ENCODE measurements at regions not wholly inside any gene's neighbourhood (a gene's known extent, or its start where the extent isn't known, plus 50 kb on each side); places are given as distances from the start of the nearest gene placed in this dataset.
"Not testable (repeated sequence)": the region's sequence is repeated elsewhere in the genome, so short reads cannot be mapped to it uniquely, and the experiment has no call there.

DNA sequence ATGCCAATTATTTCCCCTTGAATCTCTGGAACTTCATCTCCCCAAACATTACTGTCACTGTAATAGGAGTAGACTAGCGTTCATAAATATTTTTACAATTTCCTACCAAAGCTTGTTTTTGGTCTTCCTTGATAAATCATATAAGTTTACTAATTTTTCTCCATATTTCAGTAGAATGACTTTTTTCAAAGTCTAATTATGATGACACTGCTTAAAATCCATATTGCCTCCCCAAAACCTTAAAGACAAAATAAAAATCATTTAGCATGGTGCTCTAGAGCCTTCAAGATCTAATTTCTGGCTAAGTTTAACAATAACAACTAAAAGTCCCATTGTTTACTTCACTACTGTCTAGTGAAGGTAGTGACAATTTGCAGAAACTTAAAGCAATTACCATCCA, 474.2 kb upstream of the CHRM3 start:
- DNase-seq (ENCODE audit: low read depth): no peak

DNA sequence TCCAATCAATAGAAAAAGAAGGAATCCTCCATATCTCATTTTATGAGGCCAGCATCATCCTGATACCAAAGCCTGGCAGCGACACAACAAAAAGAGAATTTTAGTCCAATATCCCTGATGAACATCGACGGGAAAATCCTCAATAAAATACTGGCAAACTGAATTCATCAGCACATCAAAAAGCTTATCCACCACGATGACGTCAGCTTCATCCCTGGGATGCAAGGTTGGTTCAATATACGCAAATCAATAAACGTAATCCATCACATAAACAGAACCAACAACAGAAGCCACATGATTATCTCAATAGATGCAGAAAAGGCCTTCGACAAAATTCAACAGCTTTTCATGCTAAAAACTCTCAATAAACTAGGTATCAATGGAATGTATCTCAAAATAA, 483.6 kb upstream of the CHRM3 start:
- DNase-seq (ENCODE audit: low read depth): not testable (repeated sequence)

- no peak for DNase-seq (ENCODE audit: low read depth)
These were observed 486.0 kb upstream of the CHRM3 start for GRCh38 chr1:238900334-238900865.

DNA sequence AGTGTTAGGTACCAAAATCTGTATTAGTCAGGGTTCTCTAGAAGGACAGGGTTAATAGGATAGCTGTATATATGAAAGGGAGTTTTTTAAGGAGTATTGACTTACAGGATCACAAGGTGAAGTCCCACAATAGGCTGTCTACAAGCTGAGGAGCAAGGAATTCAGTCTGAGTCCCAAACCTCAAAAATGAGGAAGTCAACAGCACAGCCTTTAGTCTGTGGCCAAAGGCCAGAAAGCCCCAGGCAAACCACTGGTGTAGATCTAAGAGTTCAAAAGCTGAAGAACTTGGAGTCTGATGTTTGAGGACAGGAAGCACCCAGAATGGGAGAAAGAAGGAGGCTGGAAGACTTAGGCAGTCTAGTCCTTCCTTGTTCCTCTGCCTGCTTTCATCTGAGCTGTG, 487.5 kb upstream of the CHRM3 start:
- peak; percentile 7 for DNase-seq (ENCODE audit: low read depth)

- no peak for DNase-seq (ENCODE audit: low read depth)
These were observed 490.5 kb upstream of the CHRM3 start for GRCh38 chr1:238895911-238896310.

DNA sequence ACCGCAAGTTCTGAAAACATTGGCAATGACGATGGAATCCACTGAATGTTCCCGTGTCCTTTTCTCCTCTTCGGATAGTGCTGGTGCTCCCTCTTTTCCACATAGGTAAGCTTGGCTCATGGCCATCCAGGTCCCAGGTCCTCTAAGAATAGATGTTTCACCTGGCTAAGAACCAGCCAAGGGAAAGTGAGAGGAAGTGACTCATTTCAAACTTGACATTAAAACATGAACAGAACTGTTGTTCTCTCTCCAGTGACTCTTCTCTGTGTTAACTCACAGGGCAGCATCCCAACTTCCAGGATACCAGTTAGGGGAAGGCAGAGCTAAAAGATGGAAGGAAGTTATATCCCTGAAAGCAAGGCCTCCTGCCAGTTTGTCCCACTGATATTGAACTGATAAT, 493.8 kb upstream of the CHRM3 start:
- peak; percentile 17 for DNase-seq (ENCODE audit: low read depth)

GRCh38 chr1:238861342-238862066, 524.9 kb upstream of the CHRM3 start:
- no peak for DNase-seq (ENCODE audit: low read depth)

DNA sequence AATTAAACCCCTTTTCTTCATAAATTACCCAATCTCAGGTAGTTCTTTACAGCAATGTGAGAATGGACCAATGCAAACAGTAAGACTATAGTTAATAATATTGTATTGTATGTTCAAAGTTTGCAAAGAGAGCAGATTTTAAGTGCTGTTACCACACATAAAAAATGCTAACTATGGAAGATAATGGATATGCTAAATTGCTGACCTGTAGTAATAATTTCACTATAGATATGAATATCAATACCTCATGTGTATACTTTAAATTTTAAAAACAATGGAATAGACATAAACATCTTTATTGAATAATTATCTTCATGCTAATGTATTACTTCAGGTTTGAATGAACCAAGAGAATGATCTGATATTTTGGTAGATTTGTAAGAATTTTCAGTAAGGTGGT, 552.4 kb upstream of the CHRM3 start:
- DNase-seq (ENCODE audit: low read depth): no peak

GRCh38 chr1:238832106-238832505, 554.3 kb upstream of the CHRM3 start:
- no peak for DNase-seq (ENCODE audit: low read depth)

DNA sequence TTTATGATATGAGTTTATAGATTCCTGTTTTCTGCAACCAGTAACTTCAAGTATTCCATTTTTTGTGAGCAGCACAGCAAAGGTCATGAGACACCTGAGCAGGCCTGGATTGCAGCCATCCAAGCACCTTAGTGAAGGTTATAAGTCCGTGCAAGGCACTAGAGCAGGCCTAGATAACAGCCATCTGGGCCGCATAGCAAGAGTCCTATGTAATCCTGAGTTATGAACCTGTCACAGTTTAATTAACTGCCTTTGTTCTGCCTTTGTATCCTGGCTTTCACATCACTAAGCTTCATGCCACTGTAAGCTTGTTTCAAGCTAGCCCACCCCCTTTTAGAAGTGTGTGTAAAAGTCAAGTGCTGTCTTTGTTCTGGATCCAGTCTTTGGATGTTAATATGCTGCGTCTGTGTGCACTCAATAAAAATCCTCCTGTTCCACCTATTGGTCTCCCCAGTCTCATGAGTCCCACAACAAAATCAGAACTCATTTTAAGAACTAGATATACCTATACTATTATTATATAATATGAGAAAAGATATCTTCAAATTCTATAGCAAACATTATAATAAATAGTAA, 556.2 kb upstream of the CHRM3 start:
- no peak for DNase-seq (ENCODE audit: low read depth)

DNA sequence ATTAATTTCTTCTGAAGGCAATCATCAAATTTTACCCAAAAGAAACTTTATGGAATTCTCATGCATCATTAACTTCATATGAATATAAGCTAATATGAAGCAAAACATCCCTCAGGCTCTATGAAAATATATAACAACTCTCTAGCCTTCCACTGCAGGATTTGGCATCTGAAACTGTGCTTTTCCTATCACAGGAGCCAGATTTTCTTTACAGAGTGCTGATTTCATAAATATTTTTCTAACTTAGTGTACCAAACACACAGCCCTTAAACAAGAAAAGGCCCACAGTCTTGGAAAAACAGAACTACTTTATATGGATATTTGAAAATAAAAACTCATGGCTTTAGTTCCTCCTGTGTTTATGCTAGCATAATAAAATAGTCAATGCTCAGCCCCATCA, 559.5 kb upstream of the CHRM3 start:
- no peak for DNase-seq (ENCODE audit: low read depth)

DNA sequence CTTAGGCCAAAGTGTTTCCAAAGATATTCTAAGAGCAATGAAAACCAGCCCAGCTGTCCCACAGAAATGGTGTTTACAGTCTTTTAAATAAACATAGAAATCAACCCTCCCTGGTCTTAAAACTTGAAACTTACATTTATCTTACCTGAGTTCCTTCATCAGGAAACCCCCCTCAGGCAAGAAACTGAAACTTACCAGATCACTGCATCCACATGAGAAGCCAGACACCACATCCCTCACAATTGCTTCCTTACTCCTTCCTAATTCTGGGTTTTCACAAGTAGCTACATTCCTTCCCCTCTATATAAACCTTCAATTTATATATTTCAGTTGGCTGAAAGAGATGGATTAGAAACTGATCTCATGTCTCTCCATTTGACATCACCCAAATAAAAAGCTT, 563.0 kb upstream of the CHRM3 start:
- DNase-seq (ENCODE audit: low read depth): no peak

- DNase-seq (ENCODE audit: low read depth): peak; percentile 15
These were observed 575.0 kb upstream of the CHRM3 start for GRCh38 chr1:238811211-238811879.

GRCh38 chr1:238790882-238791281, 595.5 kb upstream of the CHRM3 start:
- DNase-seq (ENCODE audit: low read depth): no peak

- peak; percentile 6 for DNase-seq (ENCODE audit: low read depth)
These were observed 596.3 kb upstream of the CHRM3 start for GRCh38 chr1:238789916-238790667.

- DNase-seq (ENCODE audit: low read depth): no peak
These were observed 598.9 kb upstream of the CHRM3 start for GRCh38 chr1:238787471-238787870.

DNA sequence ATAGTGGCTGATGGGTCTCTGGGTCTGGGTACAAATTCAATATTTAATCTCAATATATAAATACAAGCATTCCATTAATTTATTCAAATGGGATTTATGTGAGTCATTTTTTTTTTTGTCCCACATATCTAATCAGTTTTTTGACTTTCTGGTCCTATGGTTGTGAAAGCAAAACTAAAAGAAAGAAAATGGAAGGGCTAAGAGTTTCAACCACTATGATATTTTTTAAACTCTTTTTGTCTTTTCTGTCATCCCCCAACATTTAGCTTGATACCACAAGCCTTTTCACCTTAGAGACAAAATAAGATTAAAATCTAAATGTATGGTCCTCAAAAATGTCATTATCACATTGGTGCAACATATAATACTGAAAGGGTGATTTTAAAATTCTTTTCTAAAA, 602.7 kb upstream of the CHRM3 start:
- no peak for DNase-seq (ENCODE audit: low read depth)

GRCh38 chr1:238779716-238780115, 606.7 kb upstream of the CHRM3 start:
- DNase-seq (ENCODE audit: low read depth): no peak

DNA sequence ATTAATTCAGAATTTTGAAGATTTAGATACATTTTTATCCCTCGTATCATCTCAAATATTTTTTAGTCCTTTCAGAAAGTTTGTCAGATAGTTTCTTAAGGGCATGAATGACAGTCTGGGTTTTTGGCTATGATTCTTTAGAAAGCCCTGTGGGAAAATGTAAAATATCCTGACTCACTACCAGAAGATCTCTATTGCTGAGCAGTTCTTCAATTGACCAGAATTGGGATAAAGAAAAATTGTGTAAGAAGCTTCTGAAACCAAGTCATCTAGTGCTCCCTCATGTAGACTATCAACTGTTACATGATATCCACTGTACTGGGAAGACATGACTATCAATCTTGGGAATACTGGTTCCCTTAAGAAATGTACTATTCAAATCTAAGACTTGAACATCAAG, 608.3 kb upstream of the CHRM3 start:
- DNase-seq (ENCODE audit: low read depth): peak; percentile 5

GRCh38 chr1:238777551-238777950, 608.8 kb upstream of the CHRM3 start:
- peak; percentile 38 for DNase-seq (ENCODE audit: low read depth)

GRCh38 chr1:238776126-238776525, 610.2 kb upstream of the CHRM3 start:
- no peak for DNase-seq (ENCODE audit: low read depth)

GRCh38 chr1:238772322-238772721, 614.0 kb upstream of the CHRM3 start:
- peak; percentile 36 for DNase-seq (ENCODE audit: low read depth)

GRCh38 chr1:238767321-238767720, 619.0 kb upstream of the CHRM3 start:
- DNase-seq (ENCODE audit: low read depth): no peak

Data from iris pigment epithelial cell (primary cell).